ENCODE measurements at regions not wholly inside any gene's neighbourhood (a gene's known extent, or its start where the extent isn't known, plus 50 kb on each side); places are given as distances from the start of the nearest gene placed in this dataset.

DNA sequence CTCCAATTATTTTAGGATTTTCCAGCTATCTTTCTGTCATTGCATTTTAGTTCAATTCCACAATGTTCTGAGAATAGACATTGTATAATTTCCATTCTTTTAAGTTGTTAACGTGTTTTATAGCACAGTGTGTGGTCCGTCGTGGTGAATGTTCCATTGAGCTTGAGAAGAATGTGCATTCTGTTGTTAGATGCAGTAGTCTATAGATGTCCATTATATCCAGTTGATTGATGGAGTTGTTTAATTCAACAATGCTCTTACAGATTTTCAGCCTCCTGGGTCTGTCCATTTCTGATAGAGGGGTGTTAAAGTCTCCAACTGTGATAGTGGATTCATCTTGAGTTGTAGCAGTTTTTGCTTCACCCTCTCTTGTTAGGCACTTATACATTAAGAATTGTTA lies 1587.7 kb upstream of the NUDT12 start:
- Histone ChIP-seq H3K79me2 (no peaks in the 10 kb centered on the region), H3K9me3 (ENCODE audit: low read depth) (no peaks in the 10 kb centered on the region), H3K4me2 (no peak overlapping the region), H3K4me3 (no peak overlapping the region), H3K9me2 (replicated peaks; ENCODE audit: insufficient read depth) (no peaks in the 10 kb centered on the region), H3K27ac (no peak overlapping the region), H3K36me3 (replicated peaks; ENCODE audit: insufficient read depth, low read depth) (no peaks in the 10 kb centered on the region), H4K20me1 (ENCODE audit: insufficient read depth, poor library complexity, severe bottlenecking) (no peaks in the 10 kb centered on the region), H3K27me3 (no peaks in the 10 kb centered on the region), H3K4me1 (ENCODE audit: insufficient read depth) (no peaks in the 10 kb centered on the region), H2AFZ (no peak overlapping the region)
- DNase-seq (ENCODE audit: low spot score) = no peak
- WGBS (ENCODE audit: low lambda C conversion rate, missing lambda C conversion rate) = 80% methylated on average over 3 of the region's 3 CpGs
- TF ChIP-seq EZH2 (IDR thresholded peaks at IDR 0.05; ENCODE audit: borderline replicate concordance) (no peak), EZH2phosphoT487 (IDR thresholded peaks at IDR 0.05; ENCODE audit: low read depth, severe bottlenecking, unreplicated experiment) (no peak)
- TF ChIP-seq, protein P1, sequence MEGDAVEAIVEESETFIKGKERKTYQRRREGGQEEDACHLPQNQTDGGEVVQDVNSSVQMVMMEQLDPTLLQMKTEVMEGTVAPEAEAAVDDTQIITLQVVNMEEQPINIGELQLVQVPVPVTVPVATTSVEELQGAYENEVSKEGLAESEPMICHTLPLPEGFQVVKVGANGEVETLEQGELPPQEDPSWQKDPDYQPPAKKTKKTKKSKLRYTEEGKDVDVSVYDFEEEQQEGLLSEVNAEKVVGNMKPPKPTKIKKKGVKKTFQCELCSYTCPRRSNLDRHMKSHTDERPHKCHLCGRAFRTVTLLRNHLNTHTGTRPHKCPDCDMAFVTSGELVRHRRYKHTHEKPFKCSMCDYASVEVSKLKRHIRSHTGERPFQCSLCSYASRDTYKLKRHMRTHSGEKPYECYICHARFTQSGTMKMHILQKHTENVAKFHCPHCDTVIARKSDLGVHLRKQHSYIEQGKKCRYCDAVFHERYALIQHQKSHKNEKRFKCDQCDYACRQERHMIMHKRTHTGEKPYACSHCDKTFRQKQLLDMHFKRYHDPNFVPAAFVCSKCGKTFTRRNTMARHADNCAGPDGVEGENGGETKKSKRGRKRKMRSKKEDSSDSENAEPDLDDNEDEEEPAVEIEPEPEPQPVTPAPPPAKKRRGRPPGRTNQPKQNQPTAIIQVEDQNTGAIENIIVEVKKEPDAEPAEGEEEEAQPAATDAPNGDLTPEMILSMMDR (IDR thresholded peaks at IDR 0.05; ENCODE audit: poor library complexity) = no peak

DNA sequence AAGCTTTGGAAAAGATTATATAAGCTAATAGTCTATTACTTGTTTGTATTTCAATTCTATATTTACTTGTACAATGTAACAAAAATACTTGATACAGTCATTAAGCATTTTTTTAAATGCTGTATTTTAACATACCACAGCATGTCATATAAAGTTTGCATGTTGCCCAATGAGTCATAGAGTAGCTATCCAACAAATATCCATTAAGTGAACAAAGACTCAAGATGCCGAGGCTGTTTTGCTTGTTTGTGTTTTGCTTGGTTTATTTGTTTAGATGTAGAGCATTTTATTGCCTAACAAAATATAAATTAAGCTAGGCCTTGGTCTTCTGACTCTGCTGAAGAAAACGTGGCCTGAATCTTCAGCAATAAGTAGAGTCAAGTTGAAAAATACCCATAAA lies 1584.3 kb upstream of the NUDT12 start:
- WGBS (ENCODE audit: low lambda C conversion rate, missing lambda C conversion rate) = 62% methylated on average over 2 of the region's 2 CpGs
- no peak for DNase-seq (ENCODE audit: low spot score)

DNA sequence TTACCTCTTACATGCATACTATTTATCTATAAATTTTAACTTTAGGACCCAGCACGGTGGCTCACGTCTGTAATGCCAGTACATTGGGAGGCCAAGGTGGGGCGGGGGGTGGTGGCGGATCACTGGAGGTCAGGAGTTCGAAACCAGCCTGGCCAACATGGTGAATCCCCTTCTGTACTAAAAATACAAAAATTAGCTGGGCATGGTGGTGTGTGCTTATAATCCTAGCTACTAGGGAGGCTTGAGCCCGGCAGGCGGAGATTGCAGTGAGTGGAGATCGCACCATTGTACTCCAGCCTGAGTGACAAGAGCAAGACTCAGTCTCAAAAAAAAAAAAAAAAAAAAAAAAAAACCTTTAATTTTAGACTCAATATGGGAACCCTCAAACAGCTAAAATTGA lies 1582.6 kb upstream of the NUDT12 start:
- TF ChIP-seq, protein P1 (IDR thresholded peaks at IDR 0.05; ENCODE audit: poor library complexity) = no peak
- TF ChIP-seq EZH2 (IDR thresholded peaks at IDR 0.05; ENCODE audit: borderline replicate concordance) (no peak), EZH2phosphoT487 (IDR thresholded peaks at IDR 0.05; ENCODE audit: low read depth, severe bottlenecking, unreplicated experiment) (no peak)
- no peaks in the 10 kb centered on the region for H3K36me3 ChIP-seq (replicated peaks; ENCODE audit: insufficient read depth, low read depth)
- no peaks in the 10 kb centered on the region for H3K4me1 ChIP-seq (ENCODE audit: insufficient read depth)
- H3K79me2 ChIP-seq = no peaks in the 10 kb centered on the region
- 92% methylated on average over 8 of the region's 8 CpGs for WGBS (ENCODE audit: low lambda C conversion rate, missing lambda C conversion rate)
- H3K4me2 ChIP-seq = no peak overlapping the region
- no peaks in the 10 kb centered on the region for H3K9me3 ChIP-seq (ENCODE audit: low read depth)
- no peaks in the 10 kb centered on the region for H4K20me1 ChIP-seq (ENCODE audit: insufficient read depth, poor library complexity, severe bottlenecking)
- H3K27me3 ChIP-seq = no peaks in the 10 kb centered on the region
- H2AFZ ChIP-seq = no peak overlapping the region
- H3K4me3 ChIP-seq = no peak overlapping the region
- no peaks in the 10 kb centered on the region for H3K9me2 ChIP-seq (replicated peaks; ENCODE audit: insufficient read depth)
- H3K27ac ChIP-seq = no peak overlapping the region
- DNase-seq (ENCODE audit: low spot score) = no peak

More for the DNA sequence above, 1584.3 kb upstream of the NUDT12 start:
- Histone ChIP-seq H3K79me2 (no peaks in the 10 kb centered on the region), H3K36me3 (replicated peaks; ENCODE audit: insufficient read depth, low read depth) (no peaks in the 10 kb centered on the region), H3K4me1 (ENCODE audit: insufficient read depth) (no peaks in the 10 kb centered on the region), H3K4me2 (no peak overlapping the region), H3K27me3 (no peaks in the 10 kb centered on the region), H3K27ac (no peak overlapping the region), H3K4me3 (no peak overlapping the region), H3K9me3 (ENCODE audit: low read depth) (no peaks in the 10 kb centered on the region), H2AFZ (no peak overlapping the region), H3K9me2 (replicated peaks; ENCODE audit: insufficient read depth) (no peaks in the 10 kb centered on the region), H4K20me1 (ENCODE audit: insufficient read depth, poor library complexity, severe bottlenecking) (no peaks in the 10 kb centered on the region)
- TF ChIP-seq EZH2phosphoT487 (IDR thresholded peaks at IDR 0.05; ENCODE audit: low read depth, severe bottlenecking, unreplicated experiment) (no peak), EZH2 (IDR thresholded peaks at IDR 0.05; ENCODE audit: borderline replicate concordance) (no peak)
- TF ChIP-seq, protein P1 (IDR thresholded peaks at IDR 0.05; ENCODE audit: poor library complexity) = no peak

DNA sequence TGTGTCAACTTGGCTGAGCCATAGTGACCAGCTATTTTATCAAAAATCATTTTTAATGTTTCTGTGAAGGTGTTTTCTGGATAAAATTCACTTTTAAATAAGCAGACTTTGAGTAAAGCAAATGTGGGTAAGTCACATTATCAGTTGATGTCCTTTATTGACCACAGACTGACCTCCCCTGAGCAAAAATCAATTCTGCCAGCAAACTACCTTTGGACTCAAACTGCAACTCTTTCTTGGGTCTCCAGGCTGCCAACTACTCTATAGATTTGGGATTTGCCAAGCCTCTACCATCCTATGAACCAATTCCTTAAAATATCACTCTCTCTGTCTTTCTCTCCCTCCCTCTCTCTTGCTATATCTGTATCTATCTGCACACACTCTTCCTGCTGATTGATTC lies 1571.7 kb upstream of the NUDT12 start:
- no peaks in the 10 kb centered on the region for H3K79me2 ChIP-seq
- no peak overlapping the region for H2AFZ ChIP-seq
- no peaks in the 10 kb centered on the region for H3K9me3 ChIP-seq (ENCODE audit: low read depth)
- no peak overlapping the region for H3K27ac ChIP-seq
- no peak overlapping the region for H3K4me2 ChIP-seq
- no peaks in the 10 kb centered on the region for H3K4me1 ChIP-seq (ENCODE audit: insufficient read depth)
- DNase-seq (ENCODE audit: low spot score) = no peak
- H3K27me3 ChIP-seq = no peaks in the 10 kb centered on the region
- TF ChIP-seq EZH2phosphoT487 (IDR thresholded peaks at IDR 0.05; ENCODE audit: low read depth, severe bottlenecking, unreplicated experiment) (no peak), EZH2 (IDR thresholded peaks at IDR 0.05; ENCODE audit: borderline replicate concordance) (no peak)
- TF ChIP-seq, protein P1 (IDR thresholded peaks at IDR 0.05; ENCODE audit: poor library complexity) = no peak
- H3K36me3 ChIP-seq (replicated peaks; ENCODE audit: insufficient read depth, low read depth) = no peaks in the 10 kb centered on the region
- H3K4me3 ChIP-seq = no peak overlapping the region
- no peaks in the 10 kb centered on the region for H4K20me1 ChIP-seq (ENCODE audit: insufficient read depth, poor library complexity, severe bottlenecking)
- H3K9me2 ChIP-seq (replicated peaks; ENCODE audit: insufficient read depth) = no peaks in the 10 kb centered on the region
